ENCODE measurements at regions not wholly inside any gene's neighbourhood (a gene's known extent, or its start where the extent isn't known, plus 50 kb on each side); places are given as distances from the start of the nearest gene placed in this dataset.

GRCh38 chr10:131676800-131677421 lies 223.9 kb upstream of the PPP2R2D start:
- DNase-seq, result no peak

- no peak for DNase-seq
Measured at GRCh38 chr10:131677671-131678070, 223.1 kb upstream of the PPP2R2D start.

- DNase-seq, result no peak
Measured at GRCh38 chr10:131678171-131678570, 222.6 kb upstream of the PPP2R2D start.

GRCh38 chr10:131678613-131679012 lies 222.2 kb upstream of the PPP2R2D start:
- DNase-seq, result no peak

- DNase-seq, result no peak
Measured at GRCh38 chr10:131679926-131680325, 220.9 kb upstream of the PPP2R2D start.

- DNase-seq, result no peak
Measured at GRCh38 chr10:131681122-131681521, 219.7 kb upstream of the PPP2R2D start.

- DNase-seq, result no peak
Measured at GRCh38 chr10:131681656-131682055, 219.2 kb upstream of the PPP2R2D start.

GRCh38 chr10:131682271-131682962 lies 218.4 kb upstream of the PPP2R2D start:
- no peak for DNase-seq

- DNase-seq, result no peak
Measured at GRCh38 chr10:131683281-131683861, 217.4 kb upstream of the PPP2R2D start.

GRCh38 chr10:131683941-131684340 lies 216.9 kb upstream of the PPP2R2D start:
- DNase-seq, result no peak

GRCh38 chr10:131685007-131685406 lies 215.8 kb upstream of the PPP2R2D start:
- DNase-seq, result no peak

GRCh38 chr10:131685576-131685975 lies 215.2 kb upstream of the PPP2R2D start:
- no peak for DNase-seq

GRCh38 chr10:131686781-131687420 lies 213.9 kb upstream of the PPP2R2D start:
- DNase-seq, result no peak

GRCh38 chr10:131688304-131688703 lies 212.5 kb upstream of the PPP2R2D start:
- no peak for DNase-seq

- DNase-seq, result no peak
Measured at GRCh38 chr10:131689016-131689415, 211.8 kb upstream of the PPP2R2D start.

GRCh38 chr10:131689486-131689885 lies 211.3 kb upstream of the PPP2R2D start:
- DNase-seq, result no peak

GRCh38 chr10:131689954-131690757 lies 210.7 kb upstream of the PPP2R2D start:
- DNase-seq, result no peak

- no peak for DNase-seq
Measured at GRCh38 chr10:131690805-131691239, 210.0 kb upstream of the PPP2R2D start.

GRCh38 chr10:131691481-131692090 lies 209.2 kb upstream of the PPP2R2D start:
- DNase-seq, result no peak

- no peak for DNase-seq
Measured at GRCh38 chr10:131692176-131692575, 208.6 kb upstream of the PPP2R2D start.

GRCh38 chr10:131692686-131693334 lies 208.0 kb upstream of the PPP2R2D start:
- DNase-seq, result no peak

- DNase-seq, result no peak
Measured at GRCh38 chr10:131693766-131694165, 207.0 kb upstream of the PPP2R2D start.

Measured in KG1 (cell line).